ENCODE measurements at regions not wholly inside any gene's neighbourhood (a gene's known extent, or its start where the extent isn't known, plus 50 kb on each side); places are given as distances from the start of the nearest gene placed in this dataset.

DNA sequence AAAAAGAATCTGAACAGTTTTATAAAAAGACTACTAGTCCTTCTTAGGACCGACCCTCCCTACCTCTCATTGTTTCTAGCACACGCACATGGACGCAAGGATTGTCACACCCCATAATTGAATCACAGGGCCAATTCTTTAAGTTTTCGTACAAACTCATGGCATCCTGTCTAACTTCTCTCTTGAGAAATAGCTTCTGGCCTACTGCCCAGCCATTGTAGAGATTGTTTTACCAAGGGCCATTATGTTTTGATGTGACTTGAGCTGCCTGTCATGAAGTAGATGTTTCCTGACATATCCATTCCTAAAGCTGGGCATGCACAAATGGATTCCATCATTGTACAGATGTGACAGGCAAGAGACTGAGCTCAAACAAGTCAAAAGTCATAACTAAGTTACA is 1672.1 kb upstream of the C9orf72 start:
- TF ChIP-seq, protein P1, sequence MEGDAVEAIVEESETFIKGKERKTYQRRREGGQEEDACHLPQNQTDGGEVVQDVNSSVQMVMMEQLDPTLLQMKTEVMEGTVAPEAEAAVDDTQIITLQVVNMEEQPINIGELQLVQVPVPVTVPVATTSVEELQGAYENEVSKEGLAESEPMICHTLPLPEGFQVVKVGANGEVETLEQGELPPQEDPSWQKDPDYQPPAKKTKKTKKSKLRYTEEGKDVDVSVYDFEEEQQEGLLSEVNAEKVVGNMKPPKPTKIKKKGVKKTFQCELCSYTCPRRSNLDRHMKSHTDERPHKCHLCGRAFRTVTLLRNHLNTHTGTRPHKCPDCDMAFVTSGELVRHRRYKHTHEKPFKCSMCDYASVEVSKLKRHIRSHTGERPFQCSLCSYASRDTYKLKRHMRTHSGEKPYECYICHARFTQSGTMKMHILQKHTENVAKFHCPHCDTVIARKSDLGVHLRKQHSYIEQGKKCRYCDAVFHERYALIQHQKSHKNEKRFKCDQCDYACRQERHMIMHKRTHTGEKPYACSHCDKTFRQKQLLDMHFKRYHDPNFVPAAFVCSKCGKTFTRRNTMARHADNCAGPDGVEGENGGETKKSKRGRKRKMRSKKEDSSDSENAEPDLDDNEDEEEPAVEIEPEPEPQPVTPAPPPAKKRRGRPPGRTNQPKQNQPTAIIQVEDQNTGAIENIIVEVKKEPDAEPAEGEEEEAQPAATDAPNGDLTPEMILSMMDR (conservative IDR thresholded peaks at IDR 0.05) = no peak
- TF ChIP-seq EZH2 (IDR thresholded peaks at IDR 0.05; ENCODE audit: low read depth) = no peak

Data from PC-9 (cell line).